HG02943 (cell line): ENCODE measurements at regions not wholly inside any gene's neighbourhood (a gene's known extent, or its start where the extent isn't known, plus 50 kb on each side); places are given as distances from the start of the nearest gene placed in this dataset.
"Not testable (repeated sequence)": the region's sequence is repeated elsewhere in the genome, so short reads cannot be mapped to it uniquely, and the experiment has no call there.

Source experiments
- ATAC-seq: cut with Tn5 transposase; IDR thresholded peaks from one replicate; pipeline ENCODE4 v1.9.1; 2021; ENCODE audit warnings: mild to moderate bottlenecking, low read depth, moderate library complexity; ENCODE audit not compliant: unreplicated experiment

GRCh38 chr20:52454660-52455059 lies 263.1 kb upstream of the ZFP64 start:
- ATAC-seq, result no peak

GRCh38 chr20:52448513-52449232 lies 257.1 kb upstream of the ZFP64 start:
- ATAC-seq, result no peak

- no peak for ATAC-seq
Measured at GRCh38 chr20:52447225-52447551, 255.6 kb upstream of the ZFP64 start.

DNA sequence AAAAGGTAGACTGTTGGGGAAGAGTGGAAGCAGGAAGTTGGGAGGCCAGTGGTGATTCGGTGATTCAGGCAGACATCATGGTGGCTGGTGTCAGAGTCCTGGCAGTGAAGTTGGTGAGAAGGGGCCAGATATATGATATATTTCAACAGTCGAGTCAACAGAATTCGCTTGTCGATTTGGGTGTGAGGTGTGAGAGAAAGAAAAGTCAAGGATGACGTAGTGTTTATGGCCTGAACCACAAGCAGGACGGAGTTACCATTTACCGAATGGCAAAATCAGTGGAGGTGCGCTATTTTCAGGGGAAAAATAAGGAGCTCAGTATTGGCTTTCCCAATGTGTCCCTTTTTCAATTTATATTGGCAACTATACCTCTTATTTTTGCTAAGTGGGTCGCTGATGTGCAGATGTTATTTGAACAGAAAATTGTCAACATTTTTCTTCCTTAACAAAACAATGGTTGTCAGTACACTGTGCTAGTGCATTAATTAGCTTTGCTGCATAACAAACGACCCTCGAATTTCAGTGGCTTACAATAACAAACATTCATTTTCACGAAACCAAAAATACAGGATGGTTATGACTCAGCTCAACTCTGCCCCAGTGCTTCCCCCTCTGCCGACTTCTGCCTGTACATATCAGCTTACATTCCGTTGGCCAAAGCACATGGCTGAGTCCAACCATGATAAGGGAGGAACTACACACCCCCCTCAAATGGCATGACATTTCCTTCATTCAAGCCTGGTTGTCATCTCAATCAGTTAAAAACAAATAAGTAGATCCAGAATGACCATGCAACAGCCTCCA lies 255.0 kb upstream of the ZFP64 start:
- no peak for ATAC-seq

DNA sequence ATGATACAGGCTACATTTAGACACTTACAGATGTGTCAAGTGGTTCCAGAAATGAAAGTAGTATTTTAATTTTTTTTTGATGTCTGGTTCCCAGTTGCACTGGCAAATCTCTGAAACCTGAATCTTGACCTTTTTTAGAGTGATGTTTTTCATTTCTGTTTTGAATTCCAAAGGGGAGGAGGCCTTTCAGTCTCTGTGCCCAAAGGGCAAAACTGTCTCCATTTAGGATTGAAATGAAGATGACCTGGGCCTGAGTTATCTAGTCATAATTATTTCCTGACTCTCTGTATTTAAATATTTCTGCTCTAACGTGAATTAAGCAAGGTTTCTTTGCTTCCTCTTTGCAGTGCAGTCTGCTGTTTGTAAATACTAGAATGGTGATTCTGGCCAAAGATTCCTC lies 252.9 kb upstream of the ZFP64 start:
- no peak for ATAC-seq

GRCh38 chr20:52443874-52444273 lies 252.3 kb upstream of the ZFP64 start:
- no peak for ATAC-seq

DNA sequence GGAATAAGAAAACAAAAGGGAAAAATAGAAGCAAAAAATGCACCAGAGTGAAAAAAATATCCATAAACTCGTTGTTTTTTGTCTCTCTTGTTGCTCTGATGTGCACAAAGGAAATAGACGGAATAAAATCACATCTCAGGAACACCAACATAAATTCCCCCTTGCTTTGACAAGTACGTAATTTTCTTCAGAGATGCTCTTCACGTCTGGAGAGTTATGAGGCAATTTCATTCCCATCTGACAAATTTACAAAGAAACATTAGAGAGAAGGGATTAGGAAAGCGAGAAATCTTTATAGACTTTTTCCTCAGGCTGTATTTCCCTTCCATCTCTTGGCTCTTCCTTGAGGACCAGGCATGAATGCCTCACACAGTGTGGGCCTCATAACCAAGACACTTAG lies 250.1 kb upstream of the ZFP64 start:
- no peak for ATAC-seq

GRCh38 chr20:52439375-52439774 lies 247.8 kb upstream of the ZFP64 start:
- no peak for ATAC-seq

- ATAC-seq, result no peak
Measured at GRCh38 chr20:52438326-52438963, 246.9 kb upstream of the ZFP64 start.

- no peak for ATAC-seq
Measured at GRCh38 chr20:52434453-52434852, 242.9 kb upstream of the ZFP64 start.

- ATAC-seq, result no peak
Measured at GRCh38 chr20:52434041-52434425, 242.5 kb upstream of the ZFP64 start.

DNA sequence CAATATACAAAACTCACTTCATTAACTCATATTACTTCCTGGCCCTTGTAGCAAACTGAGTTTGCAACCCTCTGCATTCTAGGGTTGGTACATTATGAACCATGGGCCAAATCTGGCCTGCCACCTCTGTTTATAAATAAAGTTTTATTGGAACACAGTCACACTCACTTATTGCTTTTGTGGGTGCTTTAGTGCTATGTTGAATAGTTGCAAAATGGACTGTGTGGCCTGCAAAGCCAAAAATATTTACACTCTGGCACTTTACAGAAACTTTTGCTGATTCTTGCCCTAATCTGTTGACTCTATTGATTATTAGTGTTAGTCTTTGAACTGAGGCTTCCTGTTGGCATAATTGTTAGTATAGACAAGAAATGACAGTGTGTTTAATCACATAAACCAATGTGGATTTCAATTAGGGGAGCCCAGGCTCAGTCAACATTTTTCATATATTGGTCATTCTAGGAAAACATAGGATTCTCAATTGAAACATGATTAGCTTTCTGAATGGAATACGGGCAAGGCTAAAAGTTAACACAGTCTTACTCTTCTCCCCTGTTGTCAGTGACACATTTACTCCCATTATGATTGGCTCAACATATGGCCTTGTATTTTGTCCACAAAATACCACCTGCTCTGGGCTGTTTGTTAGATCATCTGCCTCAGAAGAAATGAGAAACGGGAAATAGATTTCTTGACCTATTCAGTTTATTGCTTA lies 241.9 kb upstream of the ZFP64 start:
- ATAC-seq, result no peak

- no peak for ATAC-seq
Measured at GRCh38 chr20:52432740-52433139, 241.2 kb upstream of the ZFP64 start.

GRCh38 chr20:52429029-52429428 lies 237.4 kb upstream of the ZFP64 start:
- no peak for ATAC-seq

DNA sequence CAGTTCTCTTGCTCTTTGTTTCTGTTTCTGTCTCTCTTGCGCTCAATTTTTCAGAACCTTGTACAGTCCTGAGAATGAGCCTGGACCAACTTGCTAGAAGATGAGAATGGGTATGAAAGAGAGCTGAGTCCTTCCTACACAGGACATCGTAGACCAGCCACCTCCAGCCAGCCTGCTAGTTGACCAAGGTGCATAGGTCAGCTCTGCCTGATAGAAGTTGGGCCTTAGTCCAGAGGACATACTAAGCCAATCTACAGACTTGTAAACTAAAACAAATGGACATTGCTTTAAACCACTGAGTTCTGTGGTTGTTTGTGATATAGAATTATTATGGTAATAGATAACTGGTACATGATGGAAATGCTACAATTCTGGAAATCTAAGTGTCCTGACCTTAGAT lies 236.4 kb upstream of the ZFP64 start:
- no peak for ATAC-seq

GRCh38 chr20:52426856-52427255 lies 235.3 kb upstream of the ZFP64 start:
- ATAC-seq, result no peak

DNA sequence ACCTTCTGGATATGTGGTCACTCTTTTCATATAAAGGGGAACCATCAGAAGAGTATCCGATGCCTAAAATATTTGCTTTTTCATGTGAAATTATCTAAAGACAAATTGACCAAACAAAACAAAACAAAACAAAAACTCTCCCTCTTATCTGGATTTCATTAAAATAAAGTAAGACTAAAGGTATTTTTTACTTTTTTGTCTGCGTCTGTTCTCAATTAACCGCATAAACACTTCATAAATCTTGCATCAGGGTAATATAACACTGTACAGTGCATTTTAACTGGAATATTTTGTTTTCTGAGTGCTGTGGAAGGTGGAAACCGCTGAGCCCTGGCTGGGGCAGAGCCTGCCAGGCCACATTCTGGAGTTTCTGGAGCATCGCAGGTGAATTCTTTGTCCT lies 234.1 kb upstream of the ZFP64 start:
- ATAC-seq, result no peak

DNA sequence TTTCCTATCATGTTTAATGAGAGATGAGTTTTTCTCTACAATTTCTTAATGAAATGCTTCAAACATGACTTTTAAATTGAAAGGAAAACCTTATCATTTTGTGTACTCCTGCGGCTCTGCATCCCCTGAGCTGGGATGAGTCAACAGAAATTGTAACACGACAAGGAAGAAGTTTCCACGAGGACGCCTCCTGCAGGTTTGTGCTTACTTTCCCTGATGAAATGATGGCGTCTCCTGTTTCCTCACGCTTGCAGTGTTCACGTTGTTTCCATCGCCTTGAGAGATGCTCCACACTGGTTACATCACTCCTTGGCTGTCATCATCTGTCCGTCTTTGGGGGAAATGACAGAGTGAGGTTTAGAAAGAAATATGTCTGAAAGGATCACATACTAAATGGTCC lies 233.7 kb upstream of the ZFP64 start:
- ATAC-seq, result no peak

DNA sequence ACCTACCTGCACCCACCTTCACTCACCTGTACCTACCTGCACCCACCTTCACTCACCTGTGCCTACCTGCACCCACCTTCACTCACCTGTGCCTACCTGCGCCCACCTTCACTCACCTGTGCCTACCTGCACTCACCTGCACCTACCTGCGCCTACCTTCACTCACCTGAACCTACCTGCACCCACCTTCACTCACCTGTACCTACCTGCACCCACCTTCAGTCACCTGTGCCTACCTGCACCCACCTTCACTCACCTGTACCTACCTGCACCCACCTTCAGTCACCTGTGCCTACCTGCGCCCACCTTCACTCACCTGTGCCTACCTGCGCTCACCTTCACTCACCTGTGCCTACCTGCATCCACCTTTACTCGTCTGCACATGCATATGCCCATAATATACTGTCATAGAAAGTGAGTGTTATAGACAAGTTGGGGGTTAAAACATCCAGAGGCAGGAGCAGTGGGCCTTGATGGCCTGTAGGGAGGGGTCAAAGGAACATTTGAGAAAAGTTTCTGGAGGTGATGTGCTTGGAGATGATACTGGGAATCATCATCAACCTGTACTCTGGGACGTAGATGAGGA lies 232.9 kb upstream of the ZFP64 start:
- not testable (repeated sequence) for ATAC-seq

- ATAC-seq, result not testable (repeated sequence)
Measured at GRCh38 chr20:52423536-52424140, 232.1 kb upstream of the ZFP64 start.
